HEK293 (cell line): ENCODE measurements at regions not wholly inside any gene's neighbourhood (a gene's known extent, or its start where the extent isn't known, plus 50 kb on each side); places are given as distances from the start of the nearest gene placed in this dataset.

Experiments
- CTCF ChIA-PET: fragments of 350-600 bp; formaldehyde crosslinking; extraction: SDS; loops from one replicate; lab custom pipeline; 2021; ENCODE audit warnings: antibody characterized with exemption; lab: Yijun Ruan, JAX
- POLR2A ChIA-PET: fragments of 300-600 bp; formaldehyde crosslinking; extraction: SDS; loops from one replicate; lab custom pipeline; 2020; ENCODE audit warnings: antibody characterized with exemption, inconsistent platforms; lab: Yijun Ruan, JAX
- H3K27ac ChIP-seq: fragments of 200-500 bp; sonication (Bioruptor generic); 2 replicates; pipeline ENCODE4 v1.5.1; 2014; ENCODE audit warnings: low read depth, low read length, control low read depth, inconsistent platforms; ENCODE audit errors: extremely low read depth
- H3K36me3 ChIP-seq, 2 experiments: fragments of 200-500 bp in 1 of 2; sonication (Bioruptor generic) in 1 of 2; 1 replicate in 1 of 2; 2 replicates in 1 of 2; pipeline ENCODE4 v1.5.1; 2014 to 2017; ENCODE audit warnings: inconsistent platforms in 2 of 2, low read length in 2 of 2; ENCODE audit not compliant: control insufficient read depth in 2 of 2, insufficient read depth in 1 of 2
- H3K4me1 ChIP-seq: fragments of 200-500 bp; sonication (Bioruptor generic); 2 replicates; pipeline ENCODE4 v1.5.1; 2014; ENCODE audit warnings: mild to moderate bottlenecking, low read length, inconsistent platforms; ENCODE audit not compliant: control insufficient read depth, insufficient read depth
- H3K4me3 ChIP-seq: 2 replicates; pipeline ENCODE4 v1.5.1; 2011; ENCODE audit warnings: low read depth, mild to moderate bottlenecking, control low read depth, low read length, moderate library complexity
- H3K9me3 ChIP-seq: fragments of 200-500 bp; sonication (Bioruptor generic); 2 replicates; pipeline ENCODE4 v1.5.1; 2014; ENCODE audit warnings: low read depth, low read length, inconsistent platforms; ENCODE audit not compliant: control insufficient read depth, insufficient read depth
- CTCF ChIP-seq: fragments of 450-650 bp; formaldehyde crosslinking; IDR thresholded peaks from 2 replicates; pipeline ENCODE4 v1.5.1; 2016; ENCODE audit warnings: missing biosample characterization, missing genetic modification characterization
- GLI2 ChIP-seq: fragments of 450-650 bp; formaldehyde crosslinking; IDR thresholded peaks from 2 replicates; pipeline ENCODE4; 2017; ENCODE audit warnings: missing biosample characterization, missing genetic modification characterization, low read depth, borderline replicate concordance
- HOXA7 ChIP-seq: sonication (generic); formaldehyde crosslinking; IDR thresholded peaks from 2 replicates; pipeline ENCODE4 v1.8.1; 2022; ENCODE audit warnings: missing genetic modification reagents, borderline replicate concordance
- TRIM28 ChIP-seq: IDR thresholded peaks from 2 replicates; pipeline ENCODE4 v1.6.1; 2011; ENCODE audit warnings: low read length, control low read depth, borderline replicate concordance
- TSHZ1 ChIP-seq: fragments of 450-650 bp; formaldehyde crosslinking; IDR thresholded peaks from 2 replicates; pipeline ENCODE4 v1.5.1; 2016; ENCODE audit warnings: missing biosample characterization, missing genetic modification characterization, borderline replicate concordance
- ZFHX2 ChIP-seq: fragments of 450-650 bp; formaldehyde crosslinking; conservative IDR thresholded peaks from 2 replicates; pipeline ENCODE4 v1.5.1; 2016; ENCODE audit warnings: missing biosample characterization, missing genetic modification characterization
- ZNF146 ChIP-seq: fragments of 450-650 bp; formaldehyde crosslinking; IDR thresholded peaks from 2 replicates; pipeline ENCODE4 v1.5.1; 2016; ENCODE audit warnings: missing biosample characterization, missing genetic modification characterization
- ZNF214 ChIP-seq: fragments of 450-650 bp; formaldehyde crosslinking; IDR thresholded peaks from 2 replicates; pipeline ENCODE4 v1.5.1; 2017; ENCODE audit warnings: missing biosample characterization, mild to moderate bottlenecking, missing genetic modification characterization, borderline replicate concordance
- ZNF274 ChIP-seq, 2 experiments: fragments of 200-500 bp in 1 of 2; fragments of 450-650 bp in 1 of 2; sonication (Bioruptor generic) in 1 of 2; formaldehyde crosslinking in 1 of 2; IDR thresholded peaks; 2 replicates each; pipeline versions ENCODE4 v1.5.1 to v1.6.1; 2014 to 2016; ENCODE audit warnings: borderline replicate concordance in 1 of 2, inconsistent platforms in 1 of 2, low read length in 1 of 2, missing biosample characterization in 1 of 2, missing genetic modification characterization in 1 of 2
- ZNF341 ChIP-seq: fragments of 450-650 bp; formaldehyde crosslinking; IDR thresholded peaks from 2 replicates; pipeline ENCODE4; 2016; ENCODE audit warnings: low read depth, missing biosample characterization, missing genetic modification characterization
- ZNF362 ChIP-seq: fragments of 450-650 bp; formaldehyde crosslinking; IDR thresholded peaks from 2 replicates; pipeline ENCODE4 v1.5.1; 2016; ENCODE audit warnings: missing biosample characterization, missing genetic modification characterization
- ZNF426 ChIP-seq: fragments of 450-650 bp; formaldehyde crosslinking; IDR thresholded peaks from 2 replicates; pipeline ENCODE4 v1.5.1; 2017; ENCODE audit warnings: missing biosample characterization, missing genetic modification characterization, mild to moderate bottlenecking, inconsistent platforms, moderate library complexity
- ZNF513 ChIP-seq: fragments of 450-650 bp; IDR thresholded peaks from 2 replicates; pipeline ENCODE4 v1.5.1; 2018; ENCODE audit warnings: missing biosample characterization, missing genetic modification characterization
- ZNF529 ChIP-seq: fragments of 450-650 bp; formaldehyde crosslinking; IDR thresholded peaks from 2 replicates; pipeline ENCODE4 v1.5.1; 2017; ENCODE audit warnings: missing genetic modification characterization, missing biosample characterization; ENCODE audit not compliant: insufficient replicate concordance
- ZNF596 ChIP-seq: fragments of 450-650 bp; IDR thresholded peaks from 2 replicates; pipeline ENCODE4 v1.5.0; 2018; ENCODE audit warnings: missing biosample characterization, mild to moderate bottlenecking, missing genetic modification characterization, moderate library complexity
- ZNF664 ChIP-seq: fragments of 450-650 bp; formaldehyde crosslinking; IDR thresholded peaks from 2 replicates; pipeline ENCODE4 v1.5.1; 2016; ENCODE audit warnings: missing biosample characterization, missing genetic modification characterization
- ZNF747 ChIP-seq: fragments of 450-650 bp; formaldehyde crosslinking; IDR thresholded peaks from 2 replicates; pipeline ENCODE4 v1.5.1; 2016; ENCODE audit warnings: missing biosample characterization, missing genetic modification characterization

GRCh38 chr11:23280088-23280487 lies 419.8 kb upstream of the CCDC179 start:
- Histone ChIP-seq H3K4me3 (no peak overlapping the region), H3K36me3 (no peaks in the 10 kb centered on the region), H3K4me1 (no peaks in the 10 kb centered on the region), H3K27ac (no peak overlapping the region), H3K9me3 (no peaks in the 10 kb centered on the region)
- CTCF ChIA-PET, result no interaction called here
- POLR2A ChIA-PET, result no interaction called here
- TF ChIP-seq GLI2 (no peak), ZNF362 (tag by site-specific recombination) (no peak), CTCF (tag by site-specific recombination) (no peak), ZNF341 (tag by site-specific recombination) (no peak), ZNF529 (no peak), ZNF426 (tag by site-specific recombination) (no peak), ZNF274 (IDR thresholded peaks at IDR 0.05; ENCODE audit: low read length) (no peak), ZNF274 (tag by site-specific recombination; IDR thresholded peaks at IDR 0.05; ENCODE audit: borderline replicate concordance) (no peak)
- TF ChIP-seq, all 188 proteins: peak for 0

- Histone ChIP-seq H3K4me3 (no peak overlapping the region), H3K9me3 (no peaks in the 10 kb centered on the region), H3K36me3 (no peaks in the 10 kb centered on the region), H3K4me1 (no peaks in the 10 kb centered on the region), H3K27ac (no peak overlapping the region)
- no peak for TF ChIP-seq ZNF146 (tag by site-specific recombination)
- TF ChIP-seq ZNF214, result no peak
- no peak for TF ChIP-seq ZNF513
- no peak for TF ChIP-seq ZNF664
- no peak for TF ChIP-seq TRIM28
- TF ChIP-seq ZFHX2 (tag by site-specific recombination), result no peak
- no peak for TF ChIP-seq TSHZ1 (tag by site-specific recombination)
- TF ChIP-seq ZNF596 (tag by site-specific recombination), result no peak
- TF ChIP-seq HOXA7 (CRISPR knock-in tag), result no peak
- TF ChIP-seq ZNF747, result no peak
- CTCF ChIA-PET, result interaction anchor here (0.6 kb wide), 1 partner anchor 1433 kb away, joined by 3 read pairs; no protein-coding TSS in a partner anchor
- POLR2A ChIA-PET, result no interaction called here
These were observed 423.4 kb upstream of the CCDC179 start for GRCh38 chr11:23283666-23284065.
